Neuronal stem cell (in vitro differentiated cells): ENCODE measurements at regions not wholly inside any gene's neighbourhood (a gene's known extent, or its start where the extent isn't known, plus 50 kb on each side); places are given as distances from the start of the nearest gene placed in this dataset.
"Not testable (repeated sequence)": the region's sequence is repeated elsewhere in the genome, so short reads cannot be mapped to it uniquely, and the experiment has no call there.

Source experiments
- DNase-seq: peaks from one replicate; pipeline ENCODE4 v3.0.0-alpha.2; 2013; ENCODE audit warnings: low spot score
- H2AFZ ChIP-seq: one replicate; pipeline ENCODE4 v1.6.1; 2013; ENCODE audit warnings: mild to moderate bottlenecking, low read length, inconsistent platforms
- H2AK5ac ChIP-seq: 2 replicates; pipeline ENCODE4 v1.6.1; 2013; ENCODE audit warnings: low read depth, mild to moderate bottlenecking, inconsistent platforms, low read length, moderate library complexity, mixed read lengths
- H2BK120ac ChIP-seq: 2 replicates; pipeline ENCODE4 v1.6.1; 2013; ENCODE audit warnings: low read depth, mild to moderate bottlenecking, inconsistent platforms, low read length, moderate library complexity, mixed read lengths
- H2BK12ac ChIP-seq: one replicate; pipeline ENCODE4 v1.6.1; 2013; ENCODE audit warnings: low read length, inconsistent platforms
- H2BK15ac ChIP-seq: 2 replicates; pipeline ENCODE4 v1.6.1; 2013; ENCODE audit warnings: mild to moderate bottlenecking, low read length, inconsistent platforms, mixed read lengths
- H2BK5ac ChIP-seq: one replicate; pipeline ENCODE4 v1.6.1; 2013; ENCODE audit warnings: inconsistent platforms, mild to moderate bottlenecking, low read length, moderate library complexity
- H3K14ac ChIP-seq: one replicate; pipeline ENCODE4 v1.6.1; 2013; ENCODE audit warnings: low read length, inconsistent platforms
- H3K18ac ChIP-seq: 2 replicates; pipeline ENCODE4 v1.6.1; 2013; ENCODE audit warnings: low read length, inconsistent platforms
- H3K23ac ChIP-seq: 2 replicates; pipeline ENCODE4 v1.6.1; 2013; ENCODE audit warnings: low read depth, mild to moderate bottlenecking, mixed read lengths, low read length, inconsistent platforms; ENCODE audit not compliant: poor library complexity
- H3K27ac ChIP-seq: replicated peaks from 3 replicates; pipeline ENCODE4 v1.5.1; 2013; ENCODE audit warnings: low read length, inconsistent platforms
- H3K27me3 ChIP-seq, 3 experiments: 2 replicates each; pipeline ENCODE4 v1.6.1; 2013; ENCODE audit warnings: low read length in 3 of 3, mild to moderate bottlenecking in 2 of 3, inconsistent platforms in 1 of 3, low read depth in 1 of 3, mixed read lengths in 1 of 3, moderate library complexity in 1 of 3; ENCODE audit not compliant: control insufficient read depth in 3 of 3, insufficient read depth in 3 of 3
- H3K36me3 ChIP-seq, 2 donors: replicated peaks in 1 of 2; 2 replicates each; pipeline ENCODE4 v1.6.1; 2013; ENCODE audit warnings: low read length in 2 of 2; ENCODE audit not compliant: control insufficient read depth in 2 of 2, insufficient read depth in 2 of 2
- H3K4ac ChIP-seq: 2 replicates; pipeline ENCODE4 v1.6.1; 2013; ENCODE audit warnings: inconsistent platforms, mild to moderate bottlenecking, low read length, moderate library complexity
- H3K4me1 ChIP-seq, 2 donors: 1 replicate in 1 of 2; 2 replicates in 1 of 2; pipeline ENCODE4 v1.6.1; 2013; ENCODE audit warnings: low read length in 2 of 2, low read depth in 1 of 2; ENCODE audit not compliant: control insufficient read depth in 2 of 2, insufficient read depth in 1 of 2
- H3K4me2 ChIP-seq: one replicate; pipeline ENCODE4 v1.6.1; 2013; ENCODE audit warnings: mild to moderate bottlenecking, low read length, inconsistent platforms; ENCODE audit not compliant: insufficient read depth, poor library complexity, severe bottlenecking
- H3K4me3 ChIP-seq, 2 donors: 2 replicates each; pipeline ENCODE4 v1.5.1; 2013; ENCODE audit warnings: low read length in 2 of 2, mild to moderate bottlenecking in 2 of 2, inconsistent platforms in 1 of 2, moderate library complexity in 1 of 2
- H3K79me1 ChIP-seq: one replicate; pipeline ENCODE4 v1.6.1; 2013; ENCODE audit warnings: low read depth, mild to moderate bottlenecking, inconsistent platforms, low read length, moderate library complexity
- H3K9ac ChIP-seq: one replicate; pipeline ENCODE4 v1.6.1; 2013; ENCODE audit warnings: mild to moderate bottlenecking, low read depth, low read length, inconsistent platforms; ENCODE audit not compliant: poor library complexity
- H3K9me3 ChIP-seq, 2 donors: replicated peaks in 1 of 2; 2 replicates each; pipeline versions ENCODE3 to v1.6.1; 2013; ENCODE audit warnings: low read length in 2 of 2, mild to moderate bottlenecking in 2 of 2, inconsistent platforms in 1 of 2, low read depth in 1 of 2, mixed read lengths in 1 of 2, moderate library complexity in 1 of 2; ENCODE audit not compliant: control insufficient read depth in 2 of 2, insufficient read depth in 1 of 2
- H4K8ac ChIP-seq: one replicate; pipeline ENCODE4 v1.6.1; 2013; ENCODE audit warnings: low read depth, mild to moderate bottlenecking, inconsistent platforms, low read length, moderate library complexity
- H4K91ac ChIP-seq: one replicate; pipeline ENCODE4 v1.6.1; 2013; ENCODE audit warnings: low read length, low read depth, mild to moderate bottlenecking, inconsistent platforms; ENCODE audit not compliant: poor library complexity
- WGBS, 2 donors: extraction: QIAGEN DNeasy Blood & Tissue Kit; methylation state at CpG; one replicate each; pipeline ENCODE4 v1.1.7; 2013; ENCODE audit warnings: missing lambda C conversion rate in 2 of 2, mixed read lengths in 1 of 2; ENCODE audit not compliant: insufficient read length in 2 of 2, insufficient replicate concordance in 1 of 2; ENCODE audit errors: extremely low coverage in 2 of 2; 5-methylcytosine and 5-hydroxymethylcytosine counted together

DNA sequence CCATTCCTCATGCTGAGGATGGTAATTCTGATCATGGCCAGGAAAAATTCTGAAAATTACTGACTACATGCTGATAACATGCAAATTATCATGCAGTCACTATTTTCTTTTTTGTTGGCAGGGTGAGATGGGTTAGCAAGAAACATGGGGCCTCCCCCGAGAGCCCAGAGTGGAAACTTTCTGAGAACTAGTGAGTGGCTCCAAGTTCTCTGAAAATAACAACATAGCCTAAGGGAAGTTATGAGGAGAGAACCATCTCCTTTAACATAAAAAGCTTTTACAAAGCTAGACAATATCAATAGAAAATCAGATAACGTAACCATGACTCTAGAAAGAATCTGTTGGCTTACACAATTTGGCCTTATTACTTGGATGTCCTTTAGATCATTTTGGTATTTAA, 254.2 kb downstream of the PLOD2 start:
- Histone ChIP-seq H3K4ac (no peak overlapping the region), H3K23ac (no peak overlapping the region), H3K9me3 (no peaks in the 10 kb centered on the region), H3K4me2 (no peak overlapping the region), H4K8ac (no peak overlapping the region), H3K27ac (no peak overlapping the region), H2BK12ac (no peak overlapping the region), H3K36me3 (no peaks in the 10 kb centered on the region), H3K79me1 (no peaks in the 10 kb centered on the region), H3K4me3 (no peak overlapping the region), H3K4me1 (no peaks in the 10 kb centered on the region), H2AFZ (no peak overlapping the region), H3K27me3 (no peaks in the 10 kb centered on the region), H3K18ac (no peak overlapping the region), H2BK5ac (no peak overlapping the region), H3K14ac (no peak overlapping the region), H3K9ac (no peak overlapping the region), H2BK15ac (no peak overlapping the region), H4K91ac (no peak overlapping the region), H2AK5ac (no peak overlapping the region), H2BK120ac (no peak overlapping the region)
- no CpG with 5 or more reads among the region's 2 CpGs for WGBS, 2 donors
- no peak for DNase-seq

GRCh38 chr3:145911016-145911415, 250.0 kb downstream of the PLOD2 start:
- no peak for DNase-seq
- no CpG with 5 or more reads among the region's 2 CpGs for WGBS, 2 donors
- no peaks in the 10 kb centered on the region for H3K36me3 ChIP-seq

GRCh38 chr3:145915787-145916186, 245.2 kb downstream of the PLOD2 start:
- H3K27me3 ChIP-seq = no peaks in the 10 kb centered on the region
- no peaks in the 10 kb centered on the region for H3K4me1 ChIP-seq
- no peak overlapping the region for H2BK12ac ChIP-seq
- H3K79me1 ChIP-seq = no peaks in the 10 kb centered on the region
- no peak overlapping the region for H2BK15ac ChIP-seq
- H3K9me3 ChIP-seq = peaks cover 0 to 3% of the 10 kb centered on the region in 2 donors
- H2BK5ac ChIP-seq = no peak overlapping the region
- no peak overlapping the region for H4K91ac ChIP-seq
- no peak overlapping the region for H3K23ac ChIP-seq
- no peak overlapping the region for H3K18ac ChIP-seq
- no peak overlapping the region for H2BK120ac ChIP-seq
- H3K4me2 ChIP-seq = no peak overlapping the region
- no peak for DNase-seq
- no CpG with 5 or more reads among the region's 3 CpGs for WGBS, 2 donors
- no peak overlapping the region for H4K8ac ChIP-seq
- no peak overlapping the region for H3K9ac ChIP-seq
- no peak overlapping the region for H3K4ac ChIP-seq
- no peaks in the 10 kb centered on the region for H3K36me3 ChIP-seq
- H3K27ac ChIP-seq = no peak overlapping the region
- H2AK5ac ChIP-seq = no peak overlapping the region
- no peak overlapping the region for H3K4me3 ChIP-seq
- H2AFZ ChIP-seq = no peak overlapping the region
- H3K14ac ChIP-seq = no peak overlapping the region

More at GRCh38 chr3:145911016-145911415, 250.0 kb downstream of the PLOD2 start:
- Histone ChIP-seq H2AK5ac (no peak overlapping the region), H3K4me1 (no peaks in the 10 kb centered on the region), H2BK15ac (no peak overlapping the region), H3K9me3 (no peaks in the 10 kb centered on the region), H3K27ac (no peak overlapping the region), H4K91ac (no peak overlapping the region), H3K9ac (no peak overlapping the region), H3K14ac (no peak overlapping the region), H3K18ac (no peak overlapping the region), H3K4me2 (no peak overlapping the region), H3K4me3 (no peak overlapping the region), H4K8ac (no peak overlapping the region), H3K4ac (no peak overlapping the region), H2BK12ac (no peak overlapping the region), H2AFZ (no peak overlapping the region), H2BK120ac (no peak overlapping the region), H3K27me3 (no peaks in the 10 kb centered on the region), H2BK5ac (no peak overlapping the region), H3K23ac (no peak overlapping the region), H3K79me1 (no peaks in the 10 kb centered on the region)

- not testable (repeated sequence) for H3K18ac ChIP-seq, H2AK5ac ChIP-seq, H2BK120ac ChIP-seq, H3K4me3 ChIP-seq, H3K23ac ChIP-seq, H3K4ac ChIP-seq, H4K8ac ChIP-seq, H2BK5ac ChIP-seq, H3K9ac ChIP-seq, H2BK15ac ChIP-seq, H3K9me3 ChIP-seq, H3K14ac ChIP-seq, DNase-seq, H3K79me1 ChIP-seq, H3K27me3 ChIP-seq, H2AFZ ChIP-seq, H4K91ac ChIP-seq, H3K27ac ChIP-seq, H3K36me3 ChIP-seq, H3K4me1 ChIP-seq, H3K4me2 ChIP-seq, H2BK12ac ChIP-seq
- WGBS, 2 donors = no CpG with 5 or more reads among the region's 21 CpGs
Observed at GRCh38 chr3:145927736-145928135, 233.2 kb downstream of the PLOD2 start.
